RWPE2 (cell line): ENCODE measurements at regions not wholly inside any gene's neighbourhood (a gene's known extent, or its start where the extent isn't known, plus 50 kb on each side); places are given as distances from the start of the nearest gene placed in this dataset.

Source experiments
- ATAC-seq: fragments of 200-7000 bp; cut with Tn5 transposase; 3 replicates; pipeline ENCODE4 v1.9.1; 2021; ENCODE audit warnings: low read depth
- DNase-seq: peaks from one replicate; pipeline ENCODE4 v3.0.0-alpha.2; 2020; ENCODE audit warnings: low spot score
- H3K27ac ChIP-seq: fragments of 450-650 bp; 2 replicates; pipeline ENCODE4 v1.5.1; 2017; ENCODE audit warnings: mild to moderate bottlenecking; ENCODE audit not compliant: poor library complexity, severe bottlenecking
- H3K27me3 ChIP-seq: fragments of 250-450 bp; sonication (Bioruptor Pico); 2 replicates; pipeline ENCODE4 v1.5.1; 2021; ENCODE audit warnings: mild to moderate bottlenecking, moderate library complexity; ENCODE audit not compliant: insufficient read depth, poor library complexity, severe bottlenecking
- H3K36me3 ChIP-seq: fragments of 250-450 bp; sonication (Bioruptor Pico); 2 replicates; pipeline ENCODE4 v1.5.1; 2020; ENCODE audit warnings: low read depth, mild to moderate bottlenecking, moderate library complexity
- H3K4me1 ChIP-seq: fragments of 250-450 bp; sonication (Bioruptor Pico); 2 replicates; pipeline ENCODE4 v1.5.1; 2021; ENCODE audit warnings: mild to moderate bottlenecking, moderate library complexity; ENCODE audit not compliant: insufficient read depth, poor library complexity, severe bottlenecking
- H3K4me3 ChIP-seq: fragments of 250-450 bp; sonication (Bioruptor Pico); 2 replicates; pipeline ENCODE4 v1.5.1; 2021; ENCODE audit warnings: mild to moderate bottlenecking, moderate library complexity; ENCODE audit not compliant: severe bottlenecking
- H3K9me3 ChIP-seq: fragments of 250-450 bp; sonication (Bioruptor Pico); 2 replicates; pipeline ENCODE4 v1.5.1; 2021; ENCODE audit warnings: mild to moderate bottlenecking, moderate library complexity; ENCODE audit not compliant: severe bottlenecking
- TF ChIP-seq, protein P1 (sequence below): fragments of 450-650 bp; IDR thresholded peaks from one replicate; pipeline ENCODE4 v1.5.1; 2017; ENCODE audit warnings: mild to moderate bottlenecking, moderate library complexity; ENCODE audit not compliant: poor library complexity, severe bottlenecking

DNA sequence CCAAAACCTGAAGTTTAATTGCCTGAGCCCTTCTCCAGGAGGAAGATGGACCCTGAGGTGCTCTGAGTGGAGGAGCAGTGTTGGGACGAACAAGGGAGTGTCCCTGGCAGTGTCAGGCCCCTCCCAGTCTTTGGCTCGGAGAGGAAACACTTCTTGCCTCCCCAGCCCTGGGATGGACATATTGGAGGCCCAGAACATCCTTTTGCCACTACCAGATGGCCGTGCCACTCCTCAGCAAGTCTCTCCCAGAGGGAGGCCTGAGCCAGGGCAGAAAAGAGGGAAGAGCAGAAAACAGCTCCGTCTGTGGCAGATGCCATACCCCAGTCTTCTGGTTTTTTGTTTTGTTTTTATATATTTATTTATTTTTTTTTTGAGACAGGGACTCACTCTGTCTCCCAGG, 91.5 kb upstream of the CRHR1 start:
- DNase-seq (peak; percentile 11), ATAC-seq (no peak)
- no peak overlapping the region for H3K4me3 ChIP-seq
- H3K27ac ChIP-seq: no peak overlapping the region
- H3K4me1 ChIP-seq: no peaks in the 10 kb centered on the region
- TF ChIP-seq, protein P1, sequence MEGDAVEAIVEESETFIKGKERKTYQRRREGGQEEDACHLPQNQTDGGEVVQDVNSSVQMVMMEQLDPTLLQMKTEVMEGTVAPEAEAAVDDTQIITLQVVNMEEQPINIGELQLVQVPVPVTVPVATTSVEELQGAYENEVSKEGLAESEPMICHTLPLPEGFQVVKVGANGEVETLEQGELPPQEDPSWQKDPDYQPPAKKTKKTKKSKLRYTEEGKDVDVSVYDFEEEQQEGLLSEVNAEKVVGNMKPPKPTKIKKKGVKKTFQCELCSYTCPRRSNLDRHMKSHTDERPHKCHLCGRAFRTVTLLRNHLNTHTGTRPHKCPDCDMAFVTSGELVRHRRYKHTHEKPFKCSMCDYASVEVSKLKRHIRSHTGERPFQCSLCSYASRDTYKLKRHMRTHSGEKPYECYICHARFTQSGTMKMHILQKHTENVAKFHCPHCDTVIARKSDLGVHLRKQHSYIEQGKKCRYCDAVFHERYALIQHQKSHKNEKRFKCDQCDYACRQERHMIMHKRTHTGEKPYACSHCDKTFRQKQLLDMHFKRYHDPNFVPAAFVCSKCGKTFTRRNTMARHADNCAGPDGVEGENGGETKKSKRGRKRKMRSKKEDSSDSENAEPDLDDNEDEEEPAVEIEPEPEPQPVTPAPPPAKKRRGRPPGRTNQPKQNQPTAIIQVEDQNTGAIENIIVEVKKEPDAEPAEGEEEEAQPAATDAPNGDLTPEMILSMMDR: no peak
- H3K9me3 ChIP-seq: no peaks in the 10 kb centered on the region
- no peaks in the 10 kb centered on the region for H3K36me3 ChIP-seq
- peaks cover 40% of the 10 kb centered on the region for H3K27me3 ChIP-seq

DNA sequence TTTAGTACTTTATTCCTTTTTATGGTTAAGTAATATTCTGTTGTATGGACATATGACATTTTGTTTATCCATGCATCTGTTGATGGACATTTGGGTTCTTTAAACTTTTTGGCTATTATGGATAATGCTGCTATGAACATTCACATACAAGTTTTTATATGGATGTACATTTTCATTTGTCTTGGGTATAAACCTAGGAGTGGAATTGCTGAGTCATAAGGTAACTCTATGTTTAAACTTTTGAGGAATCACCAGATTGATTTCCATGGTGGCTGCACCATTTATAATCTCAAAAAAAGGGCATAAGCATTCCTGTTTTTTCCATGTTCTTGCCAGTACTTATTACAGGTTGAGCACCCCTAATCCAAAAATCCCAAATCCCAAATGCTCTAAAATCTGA, 90.3 kb upstream of the CRHR1 start:
- TF ChIP-seq, protein P1: no peak
- peaks cover 38% of the 10 kb centered on the region for H3K27me3 ChIP-seq
- no peak overlapping the region for H3K27ac ChIP-seq
- no peaks in the 10 kb centered on the region for H3K4me1 ChIP-seq
- ATAC-seq (no peak), DNase-seq (no peak)
- no peak overlapping the region for H3K4me3 ChIP-seq
- H3K36me3 ChIP-seq: no peaks in the 10 kb centered on the region
- H3K9me3 ChIP-seq: no peaks in the 10 kb centered on the region

DNA sequence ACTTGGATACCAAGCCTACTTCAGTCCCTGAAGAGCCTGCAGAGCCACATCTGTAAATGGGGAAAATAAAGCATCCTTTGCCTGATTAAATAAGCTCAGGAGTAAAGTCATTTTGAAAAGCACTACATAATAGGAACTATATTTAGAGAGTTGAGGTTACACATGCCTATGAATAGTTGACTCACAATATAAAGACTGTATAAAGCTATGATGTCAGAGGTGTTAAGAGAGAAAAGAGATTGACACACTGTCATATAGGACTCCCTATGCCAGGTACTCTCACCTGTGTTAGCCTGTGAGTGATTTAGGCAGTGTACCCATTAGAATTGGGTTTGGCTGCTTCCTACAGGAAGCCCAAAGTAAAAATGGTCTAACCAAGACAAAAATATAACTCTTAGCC, 87.7 kb upstream of the CRHR1 start:
- Histone ChIP-seq H3K9me3 (no peaks in the 10 kb centered on the region), H3K27me3 (peaks cover 18% of the 10 kb centered on the region), H3K27ac (no peak overlapping the region), H3K4me3 (no peak overlapping the region), H3K36me3 (no peaks in the 10 kb centered on the region), H3K4me1 (no peaks in the 10 kb centered on the region)
- TF ChIP-seq, protein P1: no peak
- ATAC-seq (no peak), DNase-seq (no peak)

DNA sequence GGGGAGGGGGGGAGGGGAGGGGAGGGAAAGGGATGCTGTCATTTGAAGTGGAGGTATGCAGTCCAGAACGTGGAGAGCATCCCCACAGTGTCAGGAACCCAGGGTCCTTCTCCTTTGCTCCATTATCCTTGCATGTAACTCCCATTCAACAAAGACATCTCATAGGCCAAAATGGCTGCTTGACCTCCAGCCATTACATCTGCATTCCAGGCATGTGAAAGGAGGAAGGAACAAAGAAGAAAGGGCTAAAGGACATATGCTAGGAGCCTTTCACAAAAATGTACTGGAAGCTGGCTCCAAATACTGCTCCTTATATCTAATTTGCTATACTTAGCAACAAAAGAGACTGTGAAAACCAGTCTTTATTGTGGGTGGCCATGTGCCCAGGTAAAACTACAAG, 87.0 kb upstream of the CRHR1 start:
- H3K27me3 ChIP-seq: peaks cover 16% of the 10 kb centered on the region
- TF ChIP-seq, protein P1: no peak
- DNase-seq (no peak), ATAC-seq (no peak)
- no peaks in the 10 kb centered on the region for H3K4me1 ChIP-seq
- no peaks in the 10 kb centered on the region for H3K9me3 ChIP-seq
- no peak overlapping the region for H3K4me3 ChIP-seq
- H3K27ac ChIP-seq: no peak overlapping the region
- H3K36me3 ChIP-seq: no peaks in the 10 kb centered on the region

DNA sequence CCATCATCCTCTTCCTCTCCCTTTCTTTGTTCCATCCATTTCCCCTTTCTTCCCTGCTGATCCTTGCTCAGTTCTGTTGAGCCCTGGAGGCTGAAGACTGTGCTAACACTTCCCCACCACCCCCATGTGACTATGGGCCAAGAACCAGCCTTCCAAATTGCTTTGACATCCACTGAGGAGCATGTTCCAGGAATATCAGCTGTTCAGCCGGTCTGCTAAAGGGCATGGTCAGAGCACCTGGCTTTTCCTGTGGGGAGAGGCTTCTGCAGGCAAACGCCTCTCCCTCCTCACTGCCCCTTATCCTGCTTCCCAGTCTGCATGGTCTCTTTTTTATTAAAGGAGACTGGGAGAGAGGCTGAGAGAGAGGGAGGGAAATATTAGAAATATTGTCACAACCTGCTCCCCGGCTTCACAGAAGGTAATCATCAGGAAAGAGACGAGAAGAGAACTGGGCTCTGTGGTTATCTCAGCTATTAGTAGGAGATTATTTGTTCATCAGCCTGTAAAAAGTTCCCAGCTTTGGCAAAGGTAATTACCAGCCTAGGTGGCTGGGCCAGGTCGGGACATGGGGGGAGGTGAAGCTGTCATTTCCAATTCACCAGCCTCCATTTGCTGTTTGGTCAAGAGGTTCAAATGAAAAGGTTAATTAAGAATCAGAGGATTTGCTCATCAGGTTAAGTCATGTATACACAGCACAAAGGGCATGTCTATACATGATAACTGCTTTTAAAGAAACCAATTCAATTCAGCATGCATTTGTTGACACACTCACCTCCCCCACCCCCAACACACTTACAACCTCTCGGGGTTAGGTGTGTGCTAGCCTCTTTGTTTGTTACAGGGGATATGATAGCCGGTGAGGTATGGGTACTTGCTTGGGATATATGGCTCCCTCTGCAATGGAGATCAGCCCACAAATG, 83.7 kb upstream of the CRHR1 start:
- peaks cover 5% of the 10 kb centered on the region for H3K27me3 ChIP-seq
- H3K27ac ChIP-seq: no peak overlapping the region
- H3K4me1 ChIP-seq: peaks cover 22% of the 10 kb centered on the region
- H3K4me3 ChIP-seq: no peak overlapping the region
- H3K9me3 ChIP-seq: no peaks in the 10 kb centered on the region
- TF ChIP-seq, protein P1: no peak
- peak; percentile 15 for DNase-seq
- no peaks in the 10 kb centered on the region for H3K36me3 ChIP-seq
- ATAC-seq: no peak
